VCaP (cell line): ENCODE measurements at regions not wholly inside any gene's neighbourhood (a gene's known extent, or its start where the extent isn't known, plus 50 kb on each side); places are given as distances from the start of the nearest gene placed in this dataset.
"Not testable (repeated sequence)": the region's sequence is repeated elsewhere in the genome, so short reads cannot be mapped to it uniquely, and the experiment has no call there.

Experiments
- H3K27ac ChIP-seq: fragments of 450-650 bp; 2 replicates; pipeline ENCODE4 v1.5.1; 2017
- CTCF ChIP-seq: fragments of 450-650 bp; conservative IDR thresholded peaks from 2 replicates; pipeline ENCODE4 v1.5.1; 2017; ENCODE audit warnings: mild to moderate bottlenecking, moderate library complexity

GRCh38 chr2:101580528-101580927 is 105.6 kb upstream of the RFX8 start:
- TF ChIP-seq CTCF = no peak
- H3K27ac ChIP-seq = no peak overlapping the region

GRCh38 chr2:101578671-101579070 is 103.8 kb upstream of the RFX8 start:
- H3K27ac ChIP-seq = no peak overlapping the region
- no peak for TF ChIP-seq CTCF

GRCh38 chr2:101578135-101578534 is 103.2 kb upstream of the RFX8 start:
- not testable (repeated sequence) for H3K27ac ChIP-seq

- TF ChIP-seq CTCF = no peak
- no peak overlapping the region for H3K27ac ChIP-seq
These were observed 102.3 kb upstream of the RFX8 start for GRCh38 chr2:101577173-101577572.

GRCh38 chr2:101574622-101575021 is 99.7 kb upstream of the RFX8 start:
- no peak for TF ChIP-seq CTCF
- H3K27ac ChIP-seq = no peak overlapping the region

- no peak for TF ChIP-seq CTCF
- H3K27ac ChIP-seq = no peak overlapping the region
These were observed 97.0 kb upstream of the RFX8 start for GRCh38 chr2:101571951-101572350.

GRCh38 chr2:101569886-101570520 is 95.1 kb upstream of the RFX8 start:
- no peak overlapping the region for H3K27ac ChIP-seq
- TF ChIP-seq CTCF = no peak

GRCh38 chr2:101568969-101569368 is 94.1 kb upstream of the RFX8 start:
- no peak for TF ChIP-seq CTCF
- no peak overlapping the region for H3K27ac ChIP-seq
